Panc1 (cell line): ENCODE measurements at regions not wholly inside any gene's neighbourhood (a gene's known extent, or its start where the extent isn't known, plus 50 kb on each side); places are given as distances from the start of the nearest gene placed in this dataset.

ENCODE experiments used
- ATAC-seq: fragments of 200-7000 bp; cut with Tn5 transposase; 2 replicates; pipeline ENCODE4 v1.9.1; 2020; ENCODE audit warnings: mild to moderate bottlenecking, moderate library complexity
- BruUV-seq: library from RNA; stranded (reverse); fragments of 400-500 nt; replicated peaks from 2 replicates; lab custom pipeline; 2021; lab: Mats Ljungman, UMichigan
- CTCF ChIA-PET: fragments of 300-600 bp; sonication (Branson Sonifier 250); formaldehyde crosslinking; loops from one replicate; lab custom pipeline; 2022; ENCODE audit warnings: antibody characterized with exemption; lab: Charles Lee
- POLR2A ChIA-PET: fragments of 300-600 bp; sonication (Branson Sonifier 250); formaldehyde crosslinking; loops from one replicate; lab custom pipeline; 2022; ENCODE audit warnings: antibody characterized with exemption; lab: Charles Lee
- DNase-seq: peaks from one replicate; pipeline ENCODE4 v3.0.0-alpha.2; 2010; ENCODE audit warnings: low read depth, low spot score
- H3K27ac ChIP-seq: 2 replicates; pipeline ENCODE4 v1.5.1; 2011; ENCODE audit warnings: mild to moderate bottlenecking, low read length, inconsistent platforms
- H3K27me3 ChIP-seq: fragments of 200-500 bp; sonication (Bioruptor generic); 2 replicates; pipeline ENCODE4 v1.6.0; 2014; ENCODE audit warnings: low read length, inconsistent platforms; ENCODE audit not compliant: control insufficient read depth, insufficient read depth
- H3K36me3 ChIP-seq: fragments of 200-500 bp; sonication (Bioruptor generic); 2 replicates; pipeline ENCODE4 v1.5.1; 2014; ENCODE audit warnings: inconsistent platforms, mild to moderate bottlenecking, low read length, moderate library complexity; ENCODE audit not compliant: control insufficient read depth, insufficient read depth
- H3K4me1 ChIP-seq: 2 replicates; pipeline ENCODE4 v1.5.1; 2011; ENCODE audit warnings: inconsistent platforms, mild to moderate bottlenecking, low read length, moderate library complexity; ENCODE audit not compliant: control insufficient read depth, insufficient read depth
- H3K4me3 ChIP-seq, 2 experiments: 2 replicates each; pipeline ENCODE4 v1.5.1; 2011 to 2012; ENCODE audit warnings: low read depth in 2 of 2, low read length in 2 of 2, mild to moderate bottlenecking in 2 of 2, inconsistent platforms in 1 of 2, moderate library complexity in 1 of 2
- H3K9me3 ChIP-seq: fragments of 200-500 bp; sonication (Bioruptor generic); 2 replicates; pipeline ENCODE4 v1.5.1; 2014; ENCODE audit warnings: low read depth, mild to moderate bottlenecking, inconsistent platforms, low read length, moderate library complexity; ENCODE audit not compliant: control insufficient read depth, insufficient read depth
- CTCF ChIP-seq: fragments of 450-650 bp; IDR thresholded peaks from 2 replicates; pipeline ENCODE4 v1.5.1; 2017; ENCODE audit warnings: mild to moderate bottlenecking
- POLR2AphosphoS5 ChIP-seq: IDR thresholded peaks from 2 replicates; pipeline ENCODE4 v1.6.1; 2012; ENCODE audit warnings: mild to moderate bottlenecking, low read depth, low read length, moderate library complexity
- REST ChIP-seq, 2 experiments: IDR thresholded peaks; 2 replicates each; pipeline ENCODE4 v1.6.1; 2011 to 2012; ENCODE audit warnings: low read depth in 2 of 2, control low read depth in 1 of 2, low read length in 1 of 2, mild to moderate bottlenecking in 1 of 2, moderate library complexity in 1 of 2; ENCODE audit not compliant: insufficient read depth in 1 of 2
- SIN3A ChIP-seq: IDR thresholded peaks from 2 replicates; pipeline ENCODE4 v1.6.1; 2012; ENCODE audit warnings: low read depth, mild to moderate bottlenecking, low read length, moderate library complexity, borderline replicate concordance; ENCODE audit not compliant: insufficient read depth
- TCF7L2 ChIP-seq: IDR thresholded peaks from 2 replicates; pipeline ENCODE4 v1.6.1; 2011; ENCODE audit warnings: mild to moderate bottlenecking, low read depth, low read length, inconsistent platforms
- in situ Hi-C: cut with HindIII; loops from 2 replicates; pipeline ENCODE4 v1.10.0; 2016; ENCODE audit warnings: low sequenced_read_pairs, low pct_unique_long_range_greater_than_20kb
- intact Hi-C: fragments of 100-400 bp; cut with micrococcal nuclease; formaldehyde crosslinking; loops from one replicate; pipeline ENCODE4 v1.10.0; 2022; ENCODE audit not compliant: unreplicated experiment

- intact Hi-C loops (no loop called here), in situ Hi-C loops (no loop called here)
- no peak overlapping the region for H3K4me3 ChIP-seq
- H3K4me1 ChIP-seq, result no peaks in the 10 kb centered on the region
- no peak for DNase-seq
- TF ChIP-seq TCF7L2, result no peak
- no peak for TF ChIP-seq POLR2AphosphoS5
- no peaks in the 10 kb centered on the region for H3K27me3 ChIP-seq
- ATAC-seq, result no peak
- BruUV-seq, result no TSS peak
- ChIA-PET POLR2A (no interaction called here), CTCF (no interaction called here)
- H3K9me3 ChIP-seq, result no peaks in the 10 kb centered on the region
- H3K36me3 ChIP-seq, result no peaks in the 10 kb centered on the region
- H3K27ac ChIP-seq, result no peak overlapping the region
Observed at GRCh38 chr7:110587294-110587693, 503.6 kb upstream of the LRRN3 start.

GRCh38 chr7:110590415-110590814 is 500.5 kb upstream of the LRRN3 start:
- Histone ChIP-seq H3K4me1 (no peaks in the 10 kb centered on the region), H3K4me3 (no peak overlapping the region), H3K27ac (no peak overlapping the region), H3K27me3 (no peaks in the 10 kb centered on the region), H3K36me3 (no peaks in the 10 kb centered on the region), H3K9me3 (no peaks in the 10 kb centered on the region)
- ChIA-PET POLR2A (no interaction called here), CTCF (no interaction called here)
- TF ChIP-seq CTCF, result no peak
- no peak for TF ChIP-seq SIN3A
- TF ChIP-seq TCF7L2, result no peak
- TF ChIP-seq REST (IDR thresholded peaks at IDR 0.05; ENCODE audit: insufficient read depth in 1 of 2, low read depth in 2 of 2, low read length in 1 of 2), result no peak
- TF ChIP-seq POLR2AphosphoS5, result no peak
- no TSS peak for BruUV-seq
- ATAC-seq, result no peak
- in situ Hi-C loops, result no loop called here
- intact Hi-C loops, result no loop called here
- DNase-seq, result no peak

- H3K27me3 ChIP-seq, result no peaks in the 10 kb centered on the region
- intact Hi-C loops, result no loop called here
- DNase-seq (no peak), ATAC-seq (no peak)
- no peaks in the 10 kb centered on the region for H3K9me3 ChIP-seq
- ChIA-PET POLR2A (no interaction called here), CTCF (no interaction called here)
- H3K4me1 ChIP-seq, result no peaks in the 10 kb centered on the region
- no peak overlapping the region for H3K4me3 ChIP-seq
- no peak overlapping the region for H3K27ac ChIP-seq
- TF ChIP-seq TCF7L2, result no peak
- TF ChIP-seq SIN3A, result no peak
- no peak for TF ChIP-seq REST (IDR thresholded peaks at IDR 0.05; ENCODE audit: insufficient read depth in 1 of 2, low read depth in 2 of 2, low read length in 1 of 2)
- no peak for TF ChIP-seq POLR2AphosphoS5
- TF ChIP-seq CTCF, result no peak
- in situ Hi-C loops, result no loop called here
- BruUV-seq, result no TSS peak
- no peaks in the 10 kb centered on the region for H3K36me3 ChIP-seq
Observed at GRCh38 chr7:110591341-110591740, 499.6 kb upstream of the LRRN3 start.
